Gastrocnemius medialis (tissue), 4 donors: ENCODE measurements at regions not wholly inside any gene's neighbourhood (a gene's known extent, or its start where the extent isn't known, plus 50 kb on each side); places are given as distances from the start of the nearest gene placed in this dataset.

Source experiments
- ATAC-seq, 2 donors: fragments of 150-250 bp; one replicate each; pipeline ENCODE4 v1.9.1; 2016
- DNase-seq, 2 donors: peaks; one replicate each; pipeline ENCODE4 v3.0.0-alpha.2; 2019
- H3K27ac ChIP-seq, 4 donors: fragments of 200-600 bp; sonication (generic); 1 replicate in 1 of 4; 2 replicates in 3 of 4; pipeline ENCODE4 v1.5.1; 2016 to 2018; ENCODE audit warnings: mild to moderate bottlenecking in 2 of 4, moderate library complexity in 1 of 4
- H3K27me3 ChIP-seq, 3 donors: fragments of 200-600 bp; sonication (generic) in 2 of 3; 1 replicate in 1 of 3; 2 replicates in 2 of 3; pipeline versions ENCODE4 v1.5.1 to v1.6.0; 2016 to 2019; ENCODE audit warnings: mild to moderate bottlenecking in 1 of 3, moderate library complexity in 1 of 3
- H3K36me3 ChIP-seq, 2 donors: fragments of 200-600 bp; sonication (generic) in 1 of 2; one replicate each; pipeline ENCODE4 v1.5.1; 2017 to 2018
- H3K4me1 ChIP-seq, 2 donors: fragments of 200-600 bp; sonication (generic) in 1 of 2; one replicate each; pipeline ENCODE4 v1.5.1; 2016 to 2017; ENCODE audit warnings: mild to moderate bottlenecking in 2 of 2
- H3K4me3 ChIP-seq, 4 donors: fragments of 200-600 bp; sonication (generic) in 3 of 4; 1 replicate in 1 of 4; 2 replicates in 3 of 4; pipeline ENCODE4 v1.5.1; 2016 to 2019; ENCODE audit warnings: mild to moderate bottlenecking in 2 of 4
- H3K9me3 ChIP-seq, 3 donors: fragments of 200-600 bp; sonication (generic) in 2 of 3; 1 replicate in 1 of 3; 2 replicates in 2 of 3; pipeline ENCODE4 v1.5.1; 2016 to 2019
- POLR2A ChIP-seq, 2 donors: fragments of 450-650 bp; IDR thresholded peaks; one replicate each; pipeline ENCODE4 v1.6.1; 2017; ENCODE audit warnings: antibody characterized with exemption in 2 of 2, mild to moderate bottlenecking in 2 of 2, moderate library complexity in 2 of 2
- in situ Hi-C, 4 donors: fragments of 200-750 bp; cut with MboI; loops; one replicate each; pipeline versions ENCODE4 v1.15.0 to v1.8.0; 2017; ENCODE audit warnings: low sequenced_read_pairs in 4 of 4
- intact Hi-C: fragments of 100-400 bp; cut with DNase I; formaldehyde crosslinking; loops from one replicate; pipeline ENCODE4 v1.15.1; 2023; ENCODE audit warnings: low total_unique reads
- TF ChIP-seq, protein P1 (sequence below), 5 experiments: fragments of 450-650 bp in 3 of 5; fragments of 200-600 bp in 2 of 5; sonication (generic) in 2 of 5; IDR thresholded peaks in 4 of 5; conservative IDR thresholded peaks in 1 of 5; 1 replicate in 4 of 5; 2 replicates in 1 of 5; pipeline ENCODE4 v1.5.1; 2016 to 2019; ENCODE audit warnings: antibody characterized with exemption in 5 of 5, mild to moderate bottlenecking in 3 of 5, moderate library complexity in 3 of 5

GRCh38 chr22:49226096-49226495, 601.6 kb downstream of the BRD1 start:
- no peak overlapping the region for H3K27ac ChIP-seq
- in situ Hi-C loops: no loop called here
- no peak for ATAC-seq
- DNase-seq: no peak
- no peaks in the 10 kb centered on the region for H3K27me3 ChIP-seq
- no peak for TF ChIP-seq POLR2A (IDR thresholded peaks at IDR 0.05)
- TF ChIP-seq, protein P1, sequence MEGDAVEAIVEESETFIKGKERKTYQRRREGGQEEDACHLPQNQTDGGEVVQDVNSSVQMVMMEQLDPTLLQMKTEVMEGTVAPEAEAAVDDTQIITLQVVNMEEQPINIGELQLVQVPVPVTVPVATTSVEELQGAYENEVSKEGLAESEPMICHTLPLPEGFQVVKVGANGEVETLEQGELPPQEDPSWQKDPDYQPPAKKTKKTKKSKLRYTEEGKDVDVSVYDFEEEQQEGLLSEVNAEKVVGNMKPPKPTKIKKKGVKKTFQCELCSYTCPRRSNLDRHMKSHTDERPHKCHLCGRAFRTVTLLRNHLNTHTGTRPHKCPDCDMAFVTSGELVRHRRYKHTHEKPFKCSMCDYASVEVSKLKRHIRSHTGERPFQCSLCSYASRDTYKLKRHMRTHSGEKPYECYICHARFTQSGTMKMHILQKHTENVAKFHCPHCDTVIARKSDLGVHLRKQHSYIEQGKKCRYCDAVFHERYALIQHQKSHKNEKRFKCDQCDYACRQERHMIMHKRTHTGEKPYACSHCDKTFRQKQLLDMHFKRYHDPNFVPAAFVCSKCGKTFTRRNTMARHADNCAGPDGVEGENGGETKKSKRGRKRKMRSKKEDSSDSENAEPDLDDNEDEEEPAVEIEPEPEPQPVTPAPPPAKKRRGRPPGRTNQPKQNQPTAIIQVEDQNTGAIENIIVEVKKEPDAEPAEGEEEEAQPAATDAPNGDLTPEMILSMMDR (IDR thresholded peaks at IDR 0.05 in 4 of 5, conservative IDR thresholded peaks at IDR 0.05 in 1 of 5): no peak
- H3K4me3 ChIP-seq: no peak overlapping the region
- no peaks in the 10 kb centered on the region for H3K9me3 ChIP-seq
- intact Hi-C loops: no loop called here
- H3K36me3 ChIP-seq: no peaks in the 10 kb centered on the region
- H3K4me1 ChIP-seq: no peaks in the 10 kb centered on the region

DNA sequence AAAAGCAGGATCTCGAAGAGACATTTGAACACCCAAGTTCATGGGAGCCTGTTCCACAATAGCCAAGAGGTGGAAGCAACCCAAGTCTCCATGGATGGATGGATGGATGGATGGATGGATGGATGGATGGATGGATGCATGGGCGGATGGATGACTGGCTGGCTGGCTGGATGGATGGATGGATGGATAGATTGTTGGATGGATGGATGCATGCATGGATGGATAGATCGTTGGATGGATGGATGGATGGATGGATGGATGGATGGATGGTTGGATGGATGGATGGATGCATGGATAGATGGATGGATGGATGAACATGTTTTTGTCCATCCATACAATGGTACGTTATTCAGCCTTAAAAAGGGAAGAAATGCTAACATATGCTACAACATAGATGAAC, 603.4 kb downstream of the BRD1 start:
- peaks cover 0 to 3% (median 0%) of the 10 kb centered on the region in 3 donors for H3K27me3 ChIP-seq
- no peaks in the 10 kb centered on the region for H3K4me1 ChIP-seq
- TF ChIP-seq POLR2A (IDR thresholded peaks at IDR 0.05): no peak
- TF ChIP-seq, protein P1 (IDR thresholded peaks at IDR 0.05 in 4 of 5, conservative IDR thresholded peaks at IDR 0.05 in 1 of 5): no peak
- intact Hi-C loops (no loop called here), in situ Hi-C loops (no loop called here)
- DNase-seq (no peak), ATAC-seq (no peak)
- H3K9me3 ChIP-seq: no peaks in the 10 kb centered on the region
- H3K4me3 ChIP-seq: no peak overlapping the region
- no peak overlapping the region for H3K27ac ChIP-seq
- no peaks in the 10 kb centered on the region for H3K36me3 ChIP-seq

DNA sequence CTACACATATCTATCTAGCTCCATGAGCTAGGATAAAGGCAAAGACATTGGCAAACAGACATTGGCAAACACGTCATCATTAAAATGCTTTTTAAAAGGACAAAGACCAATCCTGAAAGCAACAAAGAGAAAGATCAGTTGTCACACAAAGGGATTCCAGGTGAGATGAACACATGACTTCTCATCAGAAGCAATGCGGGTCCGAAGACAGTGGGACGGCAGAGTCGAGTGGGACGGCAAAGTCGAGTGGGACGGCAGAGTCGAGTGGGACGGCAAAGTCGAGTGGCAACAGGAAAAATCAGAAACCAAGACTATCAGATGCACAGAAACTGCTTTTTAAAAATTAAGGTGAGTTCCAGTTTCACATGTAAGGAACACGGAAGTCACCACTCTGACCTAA, 609.5 kb downstream of the BRD1 start:
- ATAC-seq (no peak), DNase-seq (no peak)
- Histone ChIP-seq H3K36me3 (no peaks in the 10 kb centered on the region), H3K4me1 (no peaks in the 10 kb centered on the region), H3K27ac (no peak overlapping the region), H3K27me3 (peaks cover 0 to 3% (median 0%) of the 10 kb centered on the region in 3 donors), H3K4me3 (no peak overlapping the region), H3K9me3 (no peaks in the 10 kb centered on the region)
- no peak for TF ChIP-seq POLR2A (IDR thresholded peaks at IDR 0.05)
- TF ChIP-seq, protein P1 (IDR thresholded peaks at IDR 0.05 in 4 of 5, conservative IDR thresholded peaks at IDR 0.05 in 1 of 5): no peak
- intact Hi-C loops (no loop called here), in situ Hi-C loops (no loop called here)

DNA sequence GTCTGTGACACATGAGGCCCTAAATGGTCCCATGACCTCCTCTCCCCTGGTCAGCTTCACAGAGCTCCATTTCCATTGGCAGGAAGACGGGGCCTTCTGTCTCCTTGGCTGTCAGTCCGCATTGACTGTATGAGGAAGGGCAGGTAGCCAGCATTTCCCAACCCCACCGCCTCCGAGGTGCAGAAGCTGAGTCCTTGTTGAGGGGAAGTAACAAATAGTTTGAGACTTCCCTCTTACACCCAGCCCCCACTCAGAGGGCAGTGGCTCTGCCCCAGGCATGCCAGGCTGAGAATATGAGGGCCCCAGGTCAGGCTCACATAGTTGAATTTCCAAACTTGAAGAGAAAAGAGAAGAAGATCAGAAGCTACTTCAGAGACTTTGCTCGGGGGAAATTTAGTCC, 611.1 kb downstream of the BRD1 start:
- no peak for TF ChIP-seq POLR2A (IDR thresholded peaks at IDR 0.05)
- TF ChIP-seq, protein P1 (IDR thresholded peaks at IDR 0.05 in 4 of 5, conservative IDR thresholded peaks at IDR 0.05 in 1 of 5): no peak
- no peak overlapping the region for H3K4me3 ChIP-seq
- H3K4me1 ChIP-seq: no peaks in the 10 kb centered on the region
- peaks cover 0 to 3% (median 0%) of the 10 kb centered on the region in 3 donors for H3K27me3 ChIP-seq
- H3K36me3 ChIP-seq: no peaks in the 10 kb centered on the region
- no peaks in the 10 kb centered on the region for H3K9me3 ChIP-seq
- no peak for ATAC-seq
- DNase-seq: peak in 1 of 2 donors; percentile 2
- no peak overlapping the region for H3K27ac ChIP-seq
- in situ Hi-C loops (no loop called here), intact Hi-C loops (no loop called here)

- in situ Hi-C loops: no loop called here
- H3K9me3 ChIP-seq: no peaks in the 10 kb centered on the region
- no peaks in the 10 kb centered on the region for H3K4me1 ChIP-seq
- ATAC-seq (no peak), DNase-seq (no peak)
- TF ChIP-seq POLR2A (IDR thresholded peaks at IDR 0.05): no peak
- TF ChIP-seq, protein P1 (IDR thresholded peaks at IDR 0.05 in 4 of 5, conservative IDR thresholded peaks at IDR 0.05 in 1 of 5): no peak
- no peak overlapping the region for H3K4me3 ChIP-seq
- no peak overlapping the region for H3K27ac ChIP-seq
- intact Hi-C loops: no loop called here
- peaks cover 0 to 3% (median 0%) of the 10 kb centered on the region in 3 donors for H3K27me3 ChIP-seq
- no peaks in the 10 kb centered on the region for H3K36me3 ChIP-seq
Observed at GRCh38 chr22:49215840-49216239, 611.8 kb downstream of the BRD1 start.
